H1 (cell line): ENCODE measurements at regions not wholly inside any gene's neighbourhood (a gene's known extent, or its start where the extent isn't known, plus 50 kb on each side); places are given as distances from the start of the nearest gene placed in this dataset.

Experiments
- BCL11A ChIP-seq, 2 experiments: IDR thresholded peaks; one replicate each; pipeline ENCODE4 v1.6.1; 2011; ENCODE audit warnings: low read depth in 2 of 2, low read length in 2 of 2, mild to moderate bottlenecking in 2 of 2
- GABPA ChIP-seq: IDR thresholded peaks from 2 replicates; pipeline ENCODE4 v1.6.1; 2011; ENCODE audit warnings: mild to moderate bottlenecking, low read length, moderate library complexity, borderline replicate concordance; ENCODE audit not compliant: insufficient read depth
- POLR2A ChIP-seq, 2 experiments: IDR thresholded peaks; 1 replicate in 1 of 2; 2 replicates in 1 of 2; pipeline ENCODE4 v1.6.1; 2011; ENCODE audit warnings: low read depth in 2 of 2, low read length in 2 of 2, mild to moderate bottlenecking in 2 of 2; ENCODE audit errors: control extremely low read depth in 1 of 2
- POLR2AphosphoS5 ChIP-seq: IDR thresholded peaks from 2 replicates; pipeline ENCODE4 v1.6.1; 2011; ENCODE audit warnings: low read depth, low read length
- SIN3A ChIP-seq, 2 experiments: IDR thresholded peaks in 1 of 2; conservative IDR thresholded peaks in 1 of 2; 2 replicates each; pipeline ENCODE4 v1.6.1; 2011 to 2012; ENCODE audit warnings: low read length in 2 of 2, improper control_type of control experiment in 1 of 2, low read depth in 1 of 2, mild to moderate bottlenecking in 1 of 2
- SIX5 ChIP-seq: IDR thresholded peaks from 2 replicates; pipeline ENCODE4 v1.6.1; 2011; ENCODE audit warnings: mild to moderate bottlenecking, low read depth, low read length
- TEAD4 ChIP-seq: IDR thresholded peaks from 2 replicates; pipeline ENCODE4 v1.6.1; 2012; ENCODE audit warnings: low read depth, low read length, inconsistent platforms, mixed read lengths
- ZNF274 ChIP-seq: IDR thresholded peaks from 2 replicates; pipeline ENCODE4 v1.7.0; 2012; ENCODE audit warnings: low read length, borderline replicate concordance; ENCODE audit errors: extremely low read depth
- TF ChIP-seq, protein P1 (sequence below), 3 experiments: IDR thresholded peaks; 1 replicate in 2 of 3; 2 replicates in 1 of 3; pipeline versions ENCODE4 v1.5.1 to v1.6.1; 2011; ENCODE audit warnings: low read length in 3 of 3, mild to moderate bottlenecking in 3 of 3, inconsistent platforms in 2 of 3, low read depth in 1 of 3, moderate library complexity in 1 of 3; ENCODE audit not compliant: insufficient read depth in 1 of 3; ENCODE audit errors: control extremely low read depth in 1 of 3

DNA sequence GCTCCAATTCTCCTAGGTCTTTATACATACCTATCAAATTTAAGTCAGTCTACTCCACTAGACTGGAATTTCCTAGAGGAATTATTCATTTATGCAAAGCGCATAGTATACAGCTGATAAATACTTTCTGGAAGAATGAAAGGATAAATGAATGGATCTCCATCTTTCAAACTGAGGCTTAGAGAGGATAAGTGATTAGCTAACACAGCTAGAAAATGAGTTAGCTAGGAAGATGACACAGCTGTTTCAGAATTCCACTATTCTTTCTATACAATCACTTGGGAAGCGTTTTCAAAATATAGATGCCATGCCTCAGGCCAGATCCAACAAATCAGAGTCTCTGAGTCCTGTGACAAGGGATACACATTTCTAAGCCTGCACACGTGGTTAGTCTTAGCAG, 1146.6 kb upstream of the ZEB2 start:
- TF ChIP-seq, protein P1, sequence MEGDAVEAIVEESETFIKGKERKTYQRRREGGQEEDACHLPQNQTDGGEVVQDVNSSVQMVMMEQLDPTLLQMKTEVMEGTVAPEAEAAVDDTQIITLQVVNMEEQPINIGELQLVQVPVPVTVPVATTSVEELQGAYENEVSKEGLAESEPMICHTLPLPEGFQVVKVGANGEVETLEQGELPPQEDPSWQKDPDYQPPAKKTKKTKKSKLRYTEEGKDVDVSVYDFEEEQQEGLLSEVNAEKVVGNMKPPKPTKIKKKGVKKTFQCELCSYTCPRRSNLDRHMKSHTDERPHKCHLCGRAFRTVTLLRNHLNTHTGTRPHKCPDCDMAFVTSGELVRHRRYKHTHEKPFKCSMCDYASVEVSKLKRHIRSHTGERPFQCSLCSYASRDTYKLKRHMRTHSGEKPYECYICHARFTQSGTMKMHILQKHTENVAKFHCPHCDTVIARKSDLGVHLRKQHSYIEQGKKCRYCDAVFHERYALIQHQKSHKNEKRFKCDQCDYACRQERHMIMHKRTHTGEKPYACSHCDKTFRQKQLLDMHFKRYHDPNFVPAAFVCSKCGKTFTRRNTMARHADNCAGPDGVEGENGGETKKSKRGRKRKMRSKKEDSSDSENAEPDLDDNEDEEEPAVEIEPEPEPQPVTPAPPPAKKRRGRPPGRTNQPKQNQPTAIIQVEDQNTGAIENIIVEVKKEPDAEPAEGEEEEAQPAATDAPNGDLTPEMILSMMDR (IDR thresholded peaks at IDR 0.05; ENCODE audit: control extremely low read depth in 1 of 3, insufficient read depth in 1 of 3, low read depth in 1 of 3, low read length in 3 of 3): no peak
- TF ChIP-seq POLR2AphosphoS5 (no peak), POLR2A (IDR thresholded peaks at IDR 0.05; ENCODE audit: control extremely low read depth in 1 of 2, low read depth in 2 of 2, low read length in 2 of 2) (no peak), BCL11A (IDR thresholded peaks at IDR 0.05; ENCODE audit: low read depth in 2 of 2, low read length in 2 of 2) (no peak), SIX5 (no peak), SIN3A (conservative IDR thresholded peaks at IDR 0.05 in 1 of 2, IDR thresholded peaks at IDR 0.05 in 1 of 2; ENCODE audit: low read depth in 1 of 2, low read length in 2 of 2) (no peak), TEAD4 (no peak), ZNF274 (no peak), GABPA (no peak)
